GM19239 (cell line): ENCODE measurements at regions not wholly inside any gene's neighbourhood (a gene's known extent, or its start where the extent isn't known, plus 50 kb on each side); places are given as distances from the start of the nearest gene placed in this dataset.
"Not testable (repeated sequence)": the region's sequence is repeated elsewhere in the genome, so short reads cannot be mapped to it uniquely, and the experiment has no call there.

Experiments
- DNase-seq: peaks from one replicate; pipeline ENCODE4 v3.0.0; 2011; ENCODE audit warnings: low spot score; ENCODE audit not compliant: insufficient read length
- FAIRE-seq: peaks from 2 replicates; lab custom pipeline; 2011; peaks lifted over from hg19 to GRCh38; lab: Jason Lieb, UNC

DNA sequence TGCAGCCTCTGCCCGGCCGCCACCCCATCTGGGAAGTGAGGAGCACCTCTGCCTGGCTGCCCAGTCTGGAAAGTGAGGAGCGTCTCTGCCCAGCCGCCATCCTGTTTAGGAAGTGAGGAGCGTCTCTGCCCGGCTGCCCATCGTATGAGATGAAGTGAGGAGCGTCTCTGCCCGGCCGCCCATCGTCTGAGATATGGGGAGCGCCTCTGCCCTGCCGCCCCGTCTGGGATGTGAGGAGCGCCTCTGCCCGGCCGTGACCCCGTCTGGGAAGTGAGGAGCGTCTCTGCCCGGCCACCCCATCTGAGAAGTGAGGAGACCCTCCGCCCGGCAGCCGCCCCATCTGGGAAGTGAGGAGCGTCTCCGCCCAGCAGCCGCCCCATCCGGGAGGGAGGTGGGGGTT, 1069.5 kb upstream of the EPHA6 start:
- not testable (repeated sequence) for FAIRE-seq, DNase-seq

DNA sequence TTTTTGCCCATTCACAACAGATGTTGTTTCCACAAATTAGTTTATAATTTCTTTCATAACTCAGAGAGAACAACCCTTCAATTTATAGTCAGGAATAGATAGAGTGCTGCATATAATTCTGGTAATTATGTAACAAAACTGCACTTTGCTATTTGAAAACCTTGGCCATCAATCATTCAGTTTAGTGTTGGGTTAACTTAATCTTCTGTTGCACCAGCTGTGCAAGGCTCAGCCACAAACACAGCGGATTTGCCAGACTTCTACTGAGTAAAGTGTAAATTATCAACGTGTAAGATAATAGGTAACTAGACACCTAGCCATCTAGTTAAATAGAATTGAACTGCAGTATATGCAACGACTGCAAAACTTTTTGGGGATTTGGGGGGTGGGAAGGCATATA, 1064.3 kb upstream of the EPHA6 start:
- DNase-seq (no peak), FAIRE-seq (no peak)

GRCh38 chr3:95751509-95751908, 1062.9 kb upstream of the EPHA6 start:
- DNase-seq = no peak
- FAIRE-seq = no peak

DNA sequence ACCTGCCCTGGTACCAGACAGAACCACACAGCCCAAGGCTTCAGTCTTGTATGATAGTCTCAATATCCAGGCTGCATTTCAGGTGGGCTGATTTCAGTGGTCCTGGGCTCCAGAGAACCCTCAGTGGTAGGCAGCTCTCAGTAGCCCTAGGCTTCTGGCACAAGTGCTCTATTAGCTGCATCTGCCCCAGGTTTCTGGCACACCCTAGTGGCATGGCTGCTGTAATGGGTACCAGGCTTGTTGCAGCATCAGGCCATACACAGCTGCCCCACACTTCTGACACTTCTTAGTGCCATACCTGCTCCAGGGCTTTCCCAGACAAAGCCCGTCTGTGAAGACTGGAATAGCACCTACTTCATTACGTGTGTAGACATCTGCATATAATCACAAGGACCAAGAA, 1062.2 kb upstream of the EPHA6 start:
- DNase-seq (no peak), FAIRE-seq (no peak)

DNA sequence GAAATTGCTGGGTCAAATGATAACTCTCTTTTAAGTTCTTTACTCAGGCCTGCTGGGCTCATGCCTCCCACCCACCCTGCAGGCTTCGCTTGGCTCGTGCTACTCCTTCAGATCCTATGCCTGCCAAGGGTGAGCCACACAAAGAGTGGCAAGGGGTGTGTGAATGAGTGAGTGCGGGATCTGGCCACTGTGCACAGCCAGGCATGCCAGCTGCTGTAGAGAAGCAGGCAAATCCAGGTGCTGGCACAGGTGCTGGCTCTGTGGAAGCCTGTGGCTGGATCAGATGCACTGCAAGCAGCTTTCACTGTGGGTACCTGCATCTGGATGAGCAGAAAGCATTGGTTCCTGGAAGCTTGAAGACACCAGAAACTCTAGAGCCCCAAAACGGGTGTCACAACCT, 1055.7 kb upstream of the EPHA6 start:
- DNase-seq = no peak
- FAIRE-seq = no peak

DNA sequence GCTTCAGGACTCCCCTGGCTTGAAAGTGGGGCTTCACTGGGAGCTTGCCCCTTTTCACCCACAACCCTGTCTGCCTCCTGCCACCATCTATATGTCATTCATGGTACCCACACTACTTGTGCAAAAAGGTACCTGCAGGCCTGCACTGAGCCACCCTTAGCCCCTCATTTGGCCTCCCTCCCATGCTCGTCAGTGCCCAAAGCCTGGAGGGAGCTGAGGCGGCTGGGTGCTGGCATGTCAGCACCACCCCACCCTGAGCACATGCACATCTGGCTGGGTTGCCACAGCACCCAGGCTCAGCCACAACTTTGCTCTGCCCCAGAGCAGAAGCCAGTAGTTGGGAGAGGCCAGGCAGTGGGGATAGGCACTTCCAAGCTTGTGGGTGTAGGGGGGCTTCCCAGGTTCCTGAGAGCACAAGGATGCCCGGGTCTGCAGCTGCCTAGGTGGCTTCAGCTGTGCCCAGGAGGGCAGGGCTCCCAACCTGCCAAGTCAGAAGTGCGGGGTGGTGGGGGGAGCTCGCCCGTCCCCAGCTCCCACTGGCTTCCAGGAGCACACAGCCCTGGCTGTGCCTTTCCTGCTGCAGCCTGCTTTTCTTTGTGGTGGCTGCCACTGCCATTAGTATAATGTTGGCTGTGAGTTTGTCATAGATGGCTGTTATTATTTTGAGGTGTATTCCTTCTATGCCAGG, 1054.6 kb upstream of the EPHA6 start:
- FAIRE-seq = no peak

DNA sequence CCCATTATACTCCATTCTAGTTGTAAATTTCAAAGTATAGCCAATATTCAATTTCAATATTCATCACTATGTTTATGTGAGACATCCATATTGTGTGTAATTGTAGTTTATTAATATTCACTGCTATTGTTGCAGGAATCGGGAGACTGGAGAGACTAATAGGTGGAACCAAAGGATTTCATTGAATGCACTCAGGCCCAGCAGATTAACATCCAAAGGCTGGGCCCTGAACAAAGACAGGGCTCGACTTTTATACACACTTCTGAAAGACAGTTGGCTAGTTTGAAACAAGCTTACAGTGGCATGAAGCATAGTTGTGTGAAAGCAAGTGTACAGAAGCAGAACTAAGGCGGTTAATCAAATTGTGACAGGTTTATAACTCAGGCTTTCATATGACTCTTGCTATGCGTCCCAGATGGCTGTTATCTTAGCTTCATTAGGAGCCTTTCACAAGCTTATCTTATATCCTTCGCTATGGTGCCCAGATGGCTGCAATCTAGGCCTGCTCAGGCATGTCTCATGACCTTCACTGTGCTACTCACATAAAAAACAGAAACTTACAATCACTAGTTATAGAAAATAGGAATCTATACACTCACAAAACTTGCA, 1038.8 kb upstream of the EPHA6 start:
- DNase-seq (no peak), FAIRE-seq (no peak)

More for the DNA sequence above, 1054.6 kb upstream of the EPHA6 start:
- DNase-seq = no peak

- DNase-seq (no peak), FAIRE-seq (no peak)
Measured at GRCh38 chr3:95781598-95781997, 1032.8 kb upstream of the EPHA6 start.

GRCh38 chr3:95789111-95789510, 1025.3 kb upstream of the EPHA6 start:
- FAIRE-seq (no peak), DNase-seq (no peak)

DNA sequence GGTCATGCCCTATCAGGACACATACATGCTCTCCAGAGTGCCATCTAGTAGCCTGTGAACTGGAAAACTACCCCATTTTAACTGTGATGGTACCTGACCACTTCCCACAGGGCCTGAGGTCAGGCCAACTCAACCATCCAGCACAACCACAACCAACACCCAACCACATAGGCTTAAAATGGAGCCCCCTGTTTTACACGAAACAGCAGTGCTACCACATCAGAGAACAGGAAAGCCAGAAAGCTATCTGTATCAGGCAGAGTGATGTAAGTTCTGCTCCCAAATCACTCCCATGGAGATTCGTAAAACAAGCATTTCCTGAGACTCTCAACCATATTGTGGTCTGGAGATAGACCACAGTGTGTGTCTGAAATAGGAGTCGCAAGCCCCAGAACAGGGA, 1017.3 kb upstream of the EPHA6 start:
- no peak for FAIRE-seq
- no peak for DNase-seq

DNA sequence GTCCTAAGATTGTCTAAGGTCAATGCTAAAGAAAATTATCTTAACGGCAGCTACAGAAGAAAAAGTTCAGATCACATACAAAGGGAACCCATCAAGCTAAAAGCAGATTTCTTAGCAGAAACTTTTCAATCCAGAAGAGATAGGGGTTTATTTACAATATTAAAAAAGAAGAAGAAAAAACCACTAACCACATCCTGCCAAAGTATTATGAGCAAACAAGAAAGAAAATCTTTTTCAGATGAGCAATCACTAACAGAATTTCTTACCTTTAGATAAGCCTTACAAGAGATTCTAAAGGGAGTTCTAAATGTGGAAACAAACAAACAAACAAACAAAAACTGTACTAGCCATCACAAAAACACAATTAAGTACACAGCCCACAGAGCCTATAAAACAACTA, 1015.8 kb upstream of the EPHA6 start:
- DNase-seq (no peak), FAIRE-seq (no peak)

DNA sequence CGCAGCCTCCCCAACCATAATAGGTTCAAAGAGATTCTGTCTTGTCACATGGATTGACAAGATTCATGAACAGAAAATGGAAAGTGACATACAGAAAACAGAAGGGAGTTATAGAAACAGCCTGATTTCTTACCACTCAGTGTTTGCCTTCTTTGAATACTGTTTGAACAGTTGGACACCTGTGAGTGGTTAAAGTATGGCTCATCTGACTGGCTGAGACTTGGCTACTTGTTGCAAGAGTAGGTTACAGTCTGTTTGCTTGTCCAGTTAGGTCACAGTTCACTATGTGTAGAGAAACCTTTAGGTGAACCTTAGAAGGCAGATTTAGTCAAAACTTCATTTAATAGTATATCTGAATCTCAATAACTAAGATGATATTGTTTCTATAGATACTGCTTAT, 1003.9 kb upstream of the EPHA6 start:
- FAIRE-seq = no peak
- DNase-seq = no peak

DNA sequence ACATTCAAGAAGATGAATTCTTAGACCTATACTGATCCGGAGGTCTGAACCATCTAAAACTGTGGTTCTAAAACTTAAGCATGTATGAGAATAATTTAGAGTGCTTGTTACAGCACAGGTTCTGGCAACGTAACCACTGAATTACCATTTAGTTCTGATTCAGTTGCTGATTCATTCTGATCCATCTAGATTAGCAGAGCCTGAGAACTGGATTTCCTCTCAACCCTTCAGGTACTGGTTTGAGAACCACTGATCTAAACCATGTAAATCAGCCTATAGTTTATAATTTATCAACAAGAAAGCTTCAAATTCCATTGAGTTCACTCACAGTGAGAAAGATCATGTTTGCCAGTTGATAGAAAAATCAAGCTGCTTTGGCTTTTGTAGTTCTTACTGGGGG, 1001.1 kb upstream of the EPHA6 start:
- FAIRE-seq (no peak), DNase-seq (no peak)

GRCh38 chr3:95815828-95816227, 998.6 kb upstream of the EPHA6 start:
- DNase-seq (no peak), FAIRE-seq (no peak)

DNA sequence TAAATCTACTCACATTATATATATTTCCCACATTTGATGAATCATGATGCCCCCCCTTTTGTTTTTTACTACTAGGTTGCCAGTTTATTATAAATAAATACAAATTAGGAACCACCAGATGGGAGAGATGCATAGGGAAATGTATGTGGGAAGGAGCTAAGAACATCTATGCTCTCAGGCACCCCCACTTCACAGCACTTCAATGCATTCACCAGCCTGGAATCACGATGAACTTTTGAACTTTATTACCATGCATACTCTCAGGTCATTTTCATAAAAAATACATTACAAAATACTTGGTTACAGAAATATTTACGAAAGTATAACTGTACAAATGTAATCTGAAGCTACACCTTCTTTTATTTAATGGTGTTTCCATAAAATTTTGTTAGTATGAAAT, 988.0 kb upstream of the EPHA6 start:
- DNase-seq (no peak), FAIRE-seq (no peak)

DNA sequence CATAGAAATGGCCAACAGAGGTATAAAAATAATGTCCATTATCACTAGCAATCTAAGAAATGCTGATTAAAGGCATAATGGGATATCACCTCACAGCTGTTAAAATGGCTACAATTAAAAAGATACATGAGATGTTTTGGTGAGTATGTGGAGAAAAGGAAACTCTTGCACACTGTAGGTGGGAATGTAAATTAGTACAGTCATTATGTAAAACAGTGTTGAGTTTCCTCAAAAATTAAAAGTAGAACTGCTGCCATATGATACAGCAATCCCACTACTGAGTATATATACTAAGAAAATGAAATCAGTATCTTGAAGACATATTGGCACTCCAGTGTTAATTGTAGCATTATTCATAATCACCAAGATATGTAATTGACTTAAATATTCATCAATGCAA, 982.2 kb upstream of the EPHA6 start:
- DNase-seq (no peak), FAIRE-seq (no peak)

GRCh38 chr3:95860628-95861027, 953.8 kb upstream of the EPHA6 start:
- not testable (repeated sequence) for DNase-seq, FAIRE-seq

- DNase-seq (no peak), FAIRE-seq (no peak)
Measured at GRCh38 chr3:95883801-95884200, 930.6 kb upstream of the EPHA6 start.

DNA sequence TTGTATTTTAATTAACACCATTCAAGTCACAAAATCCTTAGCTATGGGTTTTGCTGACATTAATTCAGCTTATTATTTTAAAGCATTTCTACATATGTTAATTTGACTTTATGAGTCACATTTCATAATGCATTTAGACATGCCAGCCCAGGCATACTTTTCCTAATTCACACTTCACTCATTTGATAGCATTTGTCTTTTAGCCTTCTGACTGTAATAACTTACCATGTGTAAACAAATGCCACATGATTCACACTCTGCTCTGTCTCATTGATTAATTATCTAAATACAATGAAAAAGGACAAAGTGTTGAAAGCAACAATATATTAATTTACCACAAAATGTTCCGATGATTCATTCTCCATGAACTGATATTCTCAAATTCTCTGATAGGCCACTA, 927.8 kb upstream of the EPHA6 start:
- FAIRE-seq (no peak), DNase-seq (no peak)

DNA sequence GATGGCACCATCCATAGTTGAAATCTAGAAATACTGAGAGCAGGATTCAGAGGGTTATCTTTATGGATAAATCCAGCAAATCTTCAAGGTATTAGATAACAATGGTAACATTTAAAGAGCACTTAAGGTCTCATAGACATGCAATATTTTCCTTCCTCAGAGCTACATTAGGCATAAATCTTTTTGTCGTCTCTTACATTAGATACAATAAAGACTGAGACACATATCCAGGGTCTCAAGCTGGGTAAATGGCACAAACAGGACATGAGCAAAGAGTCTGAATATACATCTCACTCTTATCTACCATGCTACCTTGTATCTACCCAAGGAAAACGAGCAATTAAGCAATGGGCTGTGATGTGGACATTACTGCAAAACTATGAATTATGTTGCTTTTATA, 927.3 kb upstream of the EPHA6 start:
- DNase-seq (no peak), FAIRE-seq (no peak)

- DNase-seq (no peak), FAIRE-seq (no peak)
Measured at GRCh38 chr3:95894820-95895219, 919.6 kb upstream of the EPHA6 start.

- FAIRE-seq = no peak
- DNase-seq = no peak
Measured at GRCh38 chr3:95899494-95899893, 914.9 kb upstream of the EPHA6 start.
